Prostate gland (tissue), 2 donors: ENCODE measurements at regions not wholly inside any gene's neighbourhood (a gene's known extent, or its start where the extent isn't known, plus 50 kb on each side); places are given as distances from the start of the nearest gene placed in this dataset.

ENCODE experiments used
- DNase-seq: peaks from one replicate; pipeline ENCODE4 v3.0.0-alpha.2; 2019; ENCODE audit warnings: low spot score
- H3K27ac ChIP-seq, 2 donors: fragments of 200-600 bp; sonication (generic); 2 replicates each; pipeline ENCODE4 v1.5.1; 2017 to 2019
- H3K27me3 ChIP-seq: fragments of 200-600 bp; sonication (generic); replicated peaks from 2 replicates; pipeline ENCODE4 v1.5.1; 2019; ENCODE audit not compliant: insufficient read depth
- H3K36me3 ChIP-seq, 2 donors: fragments of 200-600 bp; sonication (generic); 1 replicate in 1 of 2; 2 replicates in 1 of 2; pipeline versions ENCODE4 v1.5.1 to v1.8.1; 2017 to 2019
- H3K4me1 ChIP-seq: fragments of 200-600 bp; sonication (generic); replicated peaks from 2 replicates; pipeline ENCODE4 v1.5.1; 2019
- H3K4me3 ChIP-seq, 2 donors: fragments of 200-600 bp; sonication (generic); 2 replicates each; pipeline ENCODE4 v1.5.1; 2017 to 2019
- H3K9me3 ChIP-seq: fragments of 200-600 bp; sonication (generic); 2 replicates; pipeline ENCODE4 v1.5.1; 2017
- CTCF ChIP-seq, 4 experiments: fragments of 200-600 bp in 2 of 4; fragments of 450-650 bp in 2 of 4; sonication (generic) in 2 of 4; IDR thresholded peaks; 1 replicate in 3 of 4; 2 replicates in 1 of 4; pipeline ENCODE4 v1.5.1; 2016 to 2019; ENCODE audit warnings: antibody characterized with exemption in 4 of 4, mild to moderate bottlenecking in 2 of 4, moderate library complexity in 2 of 4
- POLR2A ChIP-seq: fragments of 450-650 bp; IDR thresholded peaks from one replicate; pipeline ENCODE4 v1.6.1; 2016; ENCODE audit warnings: antibody characterized with exemption, mild to moderate bottlenecking
- POLR2AphosphoS5 ChIP-seq: sonication (generic); formaldehyde crosslinking; IDR thresholded peaks from one replicate; pipeline ENCODE4 v1.6.1; 2017; ENCODE audit warnings: antibody characterized with exemption
- WGBS: methylation state at CpG from one replicate; pipeline ENCODE4 v1.1.5; 2018; 5-methylcytosine and 5-hydroxymethylcytosine counted together
- intact Hi-C: fragments of 100-400 bp; cut with DNase I; formaldehyde crosslinking; loops from one replicate; pipeline ENCODE4 v1.14.2; 2022

GRCh38 chr6:125526007-125526720, 223.3 kb upstream of the HEY2 start:
- no peak for DNase-seq
- Histone ChIP-seq H3K36me3 (no peaks in the 10 kb centered on the region), H3K27me3 (no peaks in the 10 kb centered on the region), H3K4me3 (no peak overlapping the region), H3K9me3 (no peaks in the 10 kb centered on the region), H3K27ac (no peak overlapping the region), H3K4me1 (no peaks in the 10 kb centered on the region)
- intact Hi-C loops, result no loop called here
- no peak for TF ChIP-seq POLR2AphosphoS5
- no peak for TF ChIP-seq CTCF (IDR thresholded peaks at IDR 0.05)
- TF ChIP-seq POLR2A, result no peak
- 24% methylated on average over 1 of the region's 1 CpG for WGBS

- Histone ChIP-seq H3K4me3 (no peak overlapping the region), H3K4me1 (no peaks in the 10 kb centered on the region), H3K27me3 (no peaks in the 10 kb centered on the region), H3K27ac (no peak overlapping the region), H3K36me3 (no peaks in the 10 kb centered on the region), H3K9me3 (no peaks in the 10 kb centered on the region)
- TF ChIP-seq POLR2A, result no peak
- no peak for TF ChIP-seq POLR2AphosphoS5
- no peak for TF ChIP-seq CTCF (IDR thresholded peaks at IDR 0.05)
- intact Hi-C loops, result no loop called here
- WGBS, result 39% methylated on average over 6 of the region's 6 CpGs
- no peak for DNase-seq
These were observed 220.8 kb upstream of the HEY2 start for GRCh38 chr6:125528621-125529041.

DNA sequence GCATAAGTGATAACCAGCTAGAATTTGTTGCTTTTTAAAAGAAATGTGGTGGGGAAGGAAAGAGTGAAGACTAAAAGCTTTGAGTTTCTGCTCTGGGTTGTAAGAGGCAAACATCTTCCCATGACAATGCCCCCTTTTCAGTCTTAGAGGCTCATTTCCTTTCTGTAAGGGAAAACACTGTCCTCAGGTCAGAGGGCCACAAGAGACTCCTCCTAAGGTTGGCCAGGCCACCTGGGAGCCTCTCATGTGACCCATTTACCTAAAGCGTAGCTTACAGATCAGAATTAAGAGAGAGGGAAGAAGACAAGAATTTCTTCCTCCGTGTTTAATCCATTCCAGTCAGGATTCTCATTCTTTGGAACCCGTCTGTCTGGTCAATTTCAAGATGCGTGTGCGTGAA, 220.4 kb upstream of the HEY2 start:
- WGBS, result 75% methylated on average over 5 of the region's 5 CpGs
- H3K27ac ChIP-seq, result no peak overlapping the region
- DNase-seq, result no peak
- no peak for TF ChIP-seq CTCF (IDR thresholded peaks at IDR 0.05)
- no peak for TF ChIP-seq POLR2A
- H3K36me3 ChIP-seq, result no peaks in the 10 kb centered on the region
- H3K9me3 ChIP-seq, result no peaks in the 10 kb centered on the region
- intact Hi-C loops, result no loop called here
- H3K27me3 ChIP-seq, result no peaks in the 10 kb centered on the region
- no peak overlapping the region for H3K4me3 ChIP-seq
- no peaks in the 10 kb centered on the region for H3K4me1 ChIP-seq

- Histone ChIP-seq H3K27me3 (no peaks in the 10 kb centered on the region), H3K9me3 (no peaks in the 10 kb centered on the region), H3K36me3 (no peaks in the 10 kb centered on the region), H3K27ac (no peak overlapping the region), H3K4me1 (no peaks in the 10 kb centered on the region), H3K4me3 (no peak overlapping the region)
- intact Hi-C loops, result no loop called here
- DNase-seq, result no peak
- TF ChIP-seq POLR2AphosphoS5 (no peak), CTCF (IDR thresholded peaks at IDR 0.05) (no peak), POLR2A (no peak)
- 26% methylated on average over 28 of the region's 28 CpGs for WGBS
These were observed 215.6 kb upstream of the HEY2 start for GRCh38 chr6:125533710-125534397.
